ENCODE measurements at regions not wholly inside any gene's neighbourhood (a gene's known extent, or its start where the extent isn't known, plus 50 kb on each side); places are given as distances from the start of the nearest gene placed in this dataset.

GRCh38 chr22:27406389-27406861 lies 395.1 kb downstream of the MN1 start:
- TF ChIP-seq EP300 (IDR thresholded peaks at IDR 0.05) (no peak), CTCF (IDR thresholded peaks at IDR 0.05) (no peak)
